NB4 (cell line): ENCODE measurements at regions not wholly inside any gene's neighbourhood (a gene's known extent, or its start where the extent isn't known, plus 50 kb on each side); places are given as distances from the start of the nearest gene placed in this dataset.

Source experiments
- POLR2A ChIP-seq: IDR thresholded peaks from 2 replicates; pipeline ENCODE4 v1.6.1; 2011; ENCODE audit warnings: mild to moderate bottlenecking; ENCODE audit not compliant: insufficient read length; ENCODE audit errors: extremely low read depth
- TF ChIP-seq, protein P1 (sequence below): IDR thresholded peaks from one replicate; pipeline ENCODE4 v1.5.1; 2012; ENCODE audit warnings: low read depth, low read length
- TF ChIP-seq, protein P2 (sequence below): IDR thresholded peaks from 2 replicates; pipeline ENCODE4 v1.6.1; 2011; ENCODE audit warnings: low read depth, low read length

- TF ChIP-seq, protein P1, sequence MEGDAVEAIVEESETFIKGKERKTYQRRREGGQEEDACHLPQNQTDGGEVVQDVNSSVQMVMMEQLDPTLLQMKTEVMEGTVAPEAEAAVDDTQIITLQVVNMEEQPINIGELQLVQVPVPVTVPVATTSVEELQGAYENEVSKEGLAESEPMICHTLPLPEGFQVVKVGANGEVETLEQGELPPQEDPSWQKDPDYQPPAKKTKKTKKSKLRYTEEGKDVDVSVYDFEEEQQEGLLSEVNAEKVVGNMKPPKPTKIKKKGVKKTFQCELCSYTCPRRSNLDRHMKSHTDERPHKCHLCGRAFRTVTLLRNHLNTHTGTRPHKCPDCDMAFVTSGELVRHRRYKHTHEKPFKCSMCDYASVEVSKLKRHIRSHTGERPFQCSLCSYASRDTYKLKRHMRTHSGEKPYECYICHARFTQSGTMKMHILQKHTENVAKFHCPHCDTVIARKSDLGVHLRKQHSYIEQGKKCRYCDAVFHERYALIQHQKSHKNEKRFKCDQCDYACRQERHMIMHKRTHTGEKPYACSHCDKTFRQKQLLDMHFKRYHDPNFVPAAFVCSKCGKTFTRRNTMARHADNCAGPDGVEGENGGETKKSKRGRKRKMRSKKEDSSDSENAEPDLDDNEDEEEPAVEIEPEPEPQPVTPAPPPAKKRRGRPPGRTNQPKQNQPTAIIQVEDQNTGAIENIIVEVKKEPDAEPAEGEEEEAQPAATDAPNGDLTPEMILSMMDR = no peak
- TF ChIP-seq, protein P2, sequence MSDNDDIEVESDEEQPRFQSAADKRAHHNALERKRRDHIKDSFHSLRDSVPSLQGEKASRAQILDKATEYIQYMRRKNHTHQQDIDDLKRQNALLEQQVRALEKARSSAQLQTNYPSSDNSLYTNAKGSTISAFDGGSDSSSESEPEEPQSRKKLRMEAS = no peak
- no peak for TF ChIP-seq POLR2A
Measured at GRCh38 chr14:41051801-41052200, 554.9 kb upstream of the LRFN5 start.
